ENCODE measurements at regions not wholly inside any gene's neighbourhood (a gene's known extent, or its start where the extent isn't known, plus 50 kb on each side); places are given as distances from the start of the nearest gene placed in this dataset.

GRCh38 chr3:187873843-187874242, 128.6 kb upstream of the BCL6 start:
- no peak for TF ChIP-seq CTCF (IDR thresholded peaks at IDR 0.05)
- no peak for ATAC-seq
- Histone ChIP-seq H3K4me1 (ENCODE audit: low read depth) (no peaks in the 10 kb centered on the region), H3K36me3 (ENCODE audit: low read depth) (no peaks in the 10 kb centered on the region), H3K4me3 (no peak overlapping the region), H3K9me3 (no peaks in the 10 kb centered on the region)
- DNase-seq = no peak
- intact Hi-C loops (cut with DNase I, micrococcal nuclease) = no loop called here

DNA sequence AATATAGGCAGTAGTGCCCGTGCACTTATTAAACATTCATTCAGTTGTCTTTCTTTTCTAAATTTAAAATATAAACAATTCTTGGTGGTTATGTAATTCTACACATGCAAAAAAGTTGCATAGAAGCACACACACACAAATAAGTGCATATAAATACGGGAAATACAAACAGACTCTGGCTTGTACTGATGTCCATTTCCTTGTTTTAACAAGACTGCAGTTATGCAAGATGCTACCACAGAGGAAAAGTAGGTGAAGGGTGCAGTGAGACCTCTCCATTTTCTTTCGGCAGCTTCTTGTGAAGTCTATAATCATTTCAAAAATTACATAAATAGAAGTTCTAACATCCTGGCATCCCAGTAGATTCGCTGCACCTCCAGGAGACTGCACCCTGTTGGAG, 130.6 kb upstream of the BCL6 start:
- Histone ChIP-seq H3K9me3 (no peaks in the 10 kb centered on the region), H3K36me3 (ENCODE audit: low read depth) (no peaks in the 10 kb centered on the region), H3K4me1 (ENCODE audit: low read depth) (no peaks in the 10 kb centered on the region), H3K4me3 (no peak overlapping the region)
- TF ChIP-seq CTCF (IDR thresholded peaks at IDR 0.05) = no peak
- no peak for DNase-seq
- no peak for ATAC-seq
- intact Hi-C loops (cut with DNase I, micrococcal nuclease) = no loop called here

DNA sequence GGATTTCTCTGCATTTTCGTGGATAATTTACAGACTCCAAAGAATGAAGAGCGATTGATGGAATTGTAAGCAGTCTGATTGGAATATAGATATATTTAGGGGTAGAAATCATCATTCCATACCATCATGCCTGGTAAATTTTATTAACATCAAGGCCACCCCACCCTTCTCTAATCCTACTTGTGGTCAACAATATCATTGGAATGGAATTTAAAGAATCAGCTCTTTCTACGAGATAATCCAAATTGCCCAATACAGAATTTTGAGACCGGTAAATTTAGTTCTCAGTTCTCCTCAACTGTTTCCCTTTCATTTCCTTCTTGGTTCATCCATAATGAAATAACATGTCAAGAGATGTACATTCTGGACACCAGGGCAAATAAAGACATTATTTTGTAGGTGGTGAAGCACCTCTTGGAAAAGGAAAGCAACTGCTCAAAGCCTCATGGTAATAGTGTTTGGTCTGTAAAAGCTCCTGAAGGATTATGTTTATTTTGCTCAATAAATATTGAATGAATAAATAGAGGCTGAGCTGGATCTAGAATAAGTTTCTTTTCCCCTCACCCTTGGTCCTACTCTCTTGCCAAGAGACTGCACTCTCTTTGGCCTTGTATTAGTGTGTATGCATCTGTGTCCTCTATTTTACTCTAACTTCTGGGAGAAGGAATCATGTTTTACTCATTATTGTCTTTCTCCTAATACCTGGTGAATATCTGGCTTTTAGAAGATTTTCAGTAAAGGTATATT, 133.7 kb upstream of the BCL6 start:
- ATAC-seq (no peak), DNase-seq (no peak)
- Histone ChIP-seq H3K4me1 (ENCODE audit: low read depth) (no peaks in the 10 kb centered on the region), H3K4me3 (no peak overlapping the region), H3K9me3 (no peaks in the 10 kb centered on the region), H3K36me3 (ENCODE audit: low read depth) (no peaks in the 10 kb centered on the region)
- TF ChIP-seq CTCF (IDR thresholded peaks at IDR 0.05) = no peak
- intact Hi-C loops (cut with DNase I, micrococcal nuclease) = no loop called here

- ATAC-seq (no peak), DNase-seq (no peak)
- H3K9me3 ChIP-seq = no peaks in the 10 kb centered on the region
- no peaks in the 10 kb centered on the region for H3K4me1 ChIP-seq (ENCODE audit: low read depth)
- no peak for TF ChIP-seq CTCF (IDR thresholded peaks at IDR 0.05)
- intact Hi-C loops (cut with DNase I, micrococcal nuclease) = no loop called here
- no peaks in the 10 kb centered on the region for H3K36me3 ChIP-seq (ENCODE audit: low read depth)
- no peak overlapping the region for H3K4me3 ChIP-seq
These were observed 135.2 kb upstream of the BCL6 start for GRCh38 chr3:187880441-187880840.

GRCh38 chr3:187880851-187881250, 135.6 kb upstream of the BCL6 start:
- ATAC-seq (no peak), DNase-seq (no peak)
- Histone ChIP-seq H3K9me3 (no peaks in the 10 kb centered on the region), H3K36me3 (ENCODE audit: low read depth) (no peaks in the 10 kb centered on the region), H3K4me1 (ENCODE audit: low read depth) (no peaks in the 10 kb centered on the region), H3K4me3 (no peak overlapping the region)
- no peak for TF ChIP-seq CTCF (IDR thresholded peaks at IDR 0.05)
- intact Hi-C loops (cut with DNase I, micrococcal nuclease) = no loop called here

DNA sequence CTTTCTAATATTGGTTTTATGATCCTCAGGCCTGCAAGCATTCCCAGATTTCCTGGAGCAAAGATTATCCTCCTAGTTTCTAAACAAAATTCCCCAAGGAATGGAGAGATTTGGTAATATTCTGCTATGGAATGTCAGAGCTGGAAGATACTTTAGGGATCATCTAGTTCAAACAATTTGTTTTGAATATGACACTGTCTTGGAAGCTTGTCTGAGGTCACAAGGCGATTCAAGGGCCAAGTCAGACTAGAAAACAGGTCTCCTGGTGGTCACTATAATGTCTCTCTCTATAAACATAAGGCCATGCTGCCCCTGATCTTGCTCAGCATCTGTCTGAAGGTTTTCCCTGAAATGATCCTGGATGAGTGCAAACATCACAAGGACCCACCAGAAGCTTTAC, 143.4 kb upstream of the BCL6 start:
- no peaks in the 10 kb centered on the region for H3K4me1 ChIP-seq (ENCODE audit: low read depth)
- H3K4me3 ChIP-seq = no peak overlapping the region
- H3K36me3 ChIP-seq (ENCODE audit: low read depth) = no peaks in the 10 kb centered on the region
- TF ChIP-seq CTCF (IDR thresholded peaks at IDR 0.05) = no peak
- intact Hi-C loops (cut with DNase I, micrococcal nuclease) = no loop called here
- DNase-seq (no peak), ATAC-seq (no peak)
- no peaks in the 10 kb centered on the region for H3K9me3 ChIP-seq
